MM.1S (cell line): ENCODE measurements at regions not wholly inside any gene's neighbourhood (a gene's known extent, or its start where the extent isn't known, plus 50 kb on each side); places are given as distances from the start of the nearest gene placed in this dataset.

ENCODE experiments used
- DNase-seq: peaks from one replicate; pipeline ENCODE4 v3.0.0-alpha.2; 2015
- H2AFZ ChIP-seq: fragments of 300-600 bp; sonication (generic); 2 replicates; pipeline ENCODE4 v1.6.0; 2016; ENCODE audit warnings: antibody characterized with exemption, low read length
- H3F3A ChIP-seq: fragments of 300-600 bp; sonication (generic); 2 replicates; pipeline ENCODE4 v1.6.1; 2016; ENCODE audit warnings: mild to moderate bottlenecking, antibody characterized with exemption, low read length, moderate library complexity, mixed read lengths; ENCODE audit not compliant: insufficient read depth
- H3K27ac ChIP-seq: fragments of 300-600 bp; sonication (generic); 2 replicates; pipeline ENCODE4 v1.5.1; 2016; ENCODE audit warnings: mild to moderate bottlenecking, low read length
- H3K27me3 ChIP-seq: fragments of 300-600 bp; sonication (generic); replicated peaks from 2 replicates; pipeline ENCODE4 v1.6.0; 2016; ENCODE audit warnings: low read length; ENCODE audit not compliant: insufficient read depth
- H3K36me3 ChIP-seq: fragments of 300-600 bp; sonication (generic); replicated peaks from 2 replicates; pipeline ENCODE4 v1.6.1; 2016; ENCODE audit warnings: mild to moderate bottlenecking, low read length, mixed read lengths; ENCODE audit not compliant: insufficient read depth
- H3K4me1 ChIP-seq: fragments of 300-600 bp; sonication (generic); 2 replicates; pipeline ENCODE4 v1.6.1; 2016; ENCODE audit warnings: low read length, mixed read lengths
- H3K4me2 ChIP-seq: fragments of 300-600 bp; sonication (generic); 2 replicates; pipeline ENCODE4 v1.6.0; 2016; ENCODE audit warnings: low read depth, low read length
- H3K4me3 ChIP-seq: fragments of 300-600 bp; sonication (generic); 2 replicates; pipeline ENCODE4 v1.5.1; 2016; ENCODE audit warnings: low read length, mixed read lengths
- H3K79me2 ChIP-seq: fragments of 300-600 bp; sonication (generic); 2 replicates; pipeline ENCODE4 v1.6.1; 2016; ENCODE audit warnings: mixed run types, low read length, mixed read lengths
- H3K9ac ChIP-seq: fragments of 300-600 bp; sonication (generic); 2 replicates; pipeline ENCODE4 v1.6.1; 2016; ENCODE audit warnings: low read length, mixed read lengths
- H3K9me2 ChIP-seq: fragments of 300-600 bp; sonication (generic); replicated peaks from 2 replicates; pipeline ENCODE4 v1.6.1; 2016; ENCODE audit warnings: mild to moderate bottlenecking, low read length, mixed read lengths; ENCODE audit not compliant: insufficient read depth
- H3K9me3 ChIP-seq: fragments of 300-600 bp; sonication (generic); replicated peaks from 2 replicates; pipeline ENCODE4 v1.6.1; 2016; ENCODE audit warnings: mild to moderate bottlenecking, low read length, mixed read lengths; ENCODE audit not compliant: insufficient read depth
- H4K20me1 ChIP-seq: fragments of 300-600 bp; sonication (generic); 2 replicates; pipeline ENCODE4 v1.6.1; 2016; ENCODE audit warnings: mild to moderate bottlenecking, low read length, moderate library complexity, mixed read lengths; ENCODE audit not compliant: insufficient read depth
- CTCF ChIP-seq: fragments of 300-600 bp; sonication (generic); IDR thresholded peaks from 2 replicates; pipeline ENCODE4 v1.5.1; 2016; ENCODE audit warnings: antibody characterized with exemption, low read length, mixed read lengths
- EZH2 ChIP-seq: fragments of 300-600 bp; sonication (generic); optimal IDR thresholded peaks from 2 replicates; pipeline ENCODE3; 2017; ENCODE audit warnings: low read depth, mild to moderate bottlenecking, antibody characterized with exemption, low read length, mixed read lengths
- EZH2phosphoT487 ChIP-seq: fragments of 300-600 bp; sonication (generic); IDR thresholded peaks from 2 replicates; pipeline ENCODE4 v1.6.1; 2018; ENCODE audit warnings: antibody characterized with exemption, low read length

GRCh38 chr16:79814124-79814523 lies 213.6 kb upstream of the MAF start:
- H3F3A ChIP-seq, result no peaks in the 10 kb centered on the region
- DNase-seq, result no peak
- no peak overlapping the region for H3K9ac ChIP-seq
- no peaks in the 10 kb centered on the region for H3K9me2 ChIP-seq
- no peaks in the 10 kb centered on the region for H3K27me3 ChIP-seq
- H3K36me3 ChIP-seq, result no peaks in the 10 kb centered on the region
- no peak overlapping the region for H3K4me3 ChIP-seq
- H3K4me2 ChIP-seq, result no peak overlapping the region
- no peaks in the 10 kb centered on the region for H3K9me3 ChIP-seq
- no peak overlapping the region for H2AFZ ChIP-seq
- TF ChIP-seq EZH2phosphoT487, result no peak
- no peak for TF ChIP-seq EZH2
- TF ChIP-seq CTCF, result no peak
- no peaks in the 10 kb centered on the region for H3K4me1 ChIP-seq
- no peaks in the 10 kb centered on the region for H3K79me2 ChIP-seq
- no peak overlapping the region for H3K27ac ChIP-seq
- H4K20me1 ChIP-seq, result no peaks in the 10 kb centered on the region

GRCh38 chr16:79811541-79811940 lies 211.0 kb upstream of the MAF start:
- Histone ChIP-seq H3K9ac (no peak overlapping the region), H2AFZ (no peak overlapping the region), H3K4me1 (no peaks in the 10 kb centered on the region), H3K4me3 (no peak overlapping the region), H3K9me2 (no peaks in the 10 kb centered on the region), H3K27me3 (no peaks in the 10 kb centered on the region), H3K4me2 (no peak overlapping the region), H3K79me2 (no peaks in the 10 kb centered on the region), H3F3A (no peaks in the 10 kb centered on the region), H4K20me1 (no peaks in the 10 kb centered on the region), H3K9me3 (no peaks in the 10 kb centered on the region), H3K36me3 (no peaks in the 10 kb centered on the region), H3K27ac (no peak overlapping the region)
- DNase-seq, result no peak
- TF ChIP-seq CTCF, result no peak

- no peak overlapping the region for H3K9ac ChIP-seq
Measured at GRCh38 chr16:79810449-79811189, 210.1 kb upstream of the MAF start.

More at GRCh38 chr16:79810449-79811189, 210.1 kb upstream of the MAF start:
- Histone ChIP-seq H3K9me2 (no peaks in the 10 kb centered on the region), H3K9me3 (no peaks in the 10 kb centered on the region), H3K4me2 (no peak overlapping the region), H3K27ac (no peak overlapping the region), H4K20me1 (no peaks in the 10 kb centered on the region), H2AFZ (no peak overlapping the region), H3K4me3 (no peak overlapping the region), H3K4me1 (no peaks in the 10 kb centered on the region), H3K79me2 (no peaks in the 10 kb centered on the region), H3F3A (no peaks in the 10 kb centered on the region), H3K36me3 (no peaks in the 10 kb centered on the region), H3K27me3 (no peaks in the 10 kb centered on the region)
- TF ChIP-seq CTCF, result no peak
- TF ChIP-seq EZH2, result no peak
- TF ChIP-seq EZH2phosphoT487, result no peak
- no peak for DNase-seq
